CD4-positive, CD25-positive, alpha-beta regulatory T cell (primary cell): ENCODE measurements at regions not wholly inside any gene's neighbourhood (a gene's known extent, or its start where the extent isn't known, plus 50 kb on each side); places are given as distances from the start of the nearest gene placed in this dataset.

Experiments
- ATAC-seq, 2 donors: fragments of 150-1000 bp; cut with Tn5 transposase; one replicate each; pipeline ENCODE4 v1.10.0; 2021; ENCODE audit warnings: low read depth in 2 of 2, moderate number of reproducible peaks in 2 of 2, moderate library complexity in 1 of 2
- DNase-seq, 3 donors: peaks; one replicate each; pipeline versions ENCODE4 v3.0.0 to v3.0.0-alpha.2; 2012 to 2022; ENCODE audit warnings: mixed read lengths in 1 of 3
- H3K27ac ChIP-seq: one replicate; pipeline ENCODE4 v1.7.0; 2013; ENCODE audit warnings: mild to moderate bottlenecking, low read length; ENCODE audit not compliant: insufficient read depth, poor library complexity, severe bottlenecking
- H3K27me3 ChIP-seq: one replicate; pipeline ENCODE4 v1.7.0; 2013; ENCODE audit warnings: low read length; ENCODE audit not compliant: control insufficient read depth, insufficient read depth
- H3K36me3 ChIP-seq: one replicate; pipeline ENCODE4 v1.7.0; 2013; ENCODE audit warnings: mild to moderate bottlenecking, low read length, moderate library complexity; ENCODE audit not compliant: control insufficient read depth, insufficient read depth
- H3K4me1 ChIP-seq: 2 replicates; pipeline ENCODE4 v1.7.0; 2013; ENCODE audit warnings: mild to moderate bottlenecking, low read length; ENCODE audit not compliant: insufficient read depth, control insufficient read depth, poor library complexity, severe bottlenecking
- H3K4me3 ChIP-seq: one replicate; pipeline ENCODE4 v1.7.0; 2013; ENCODE audit warnings: low read depth, mild to moderate bottlenecking, low read length, moderate library complexity
- H3K9me3 ChIP-seq, 2 experiments: 1 replicate in 1 of 2; 2 replicates in 1 of 2; pipeline ENCODE4 v1.7.0; 2013; ENCODE audit warnings: low read length in 2 of 2, mild to moderate bottlenecking in 1 of 2, moderate library complexity in 1 of 2; ENCODE audit not compliant: control insufficient read depth in 2 of 2
- H3K27ac Mint-ChIP-seq, 3 donors: one replicate each; pipeline ENCODE4 v1.8.0; 2020 to 2022; ENCODE audit warnings: mild to moderate bottlenecking in 3 of 3, mixed read lengths in 3 of 3, moderate library complexity in 2 of 3
- H3K27me3 Mint-ChIP-seq: one replicate; pipeline ENCODE4 v1.8.0; 2022; ENCODE audit warnings: mild to moderate bottlenecking, mixed read lengths
- H3K36me3 Mint-ChIP-seq: one replicate; pipeline ENCODE4 v1.8.0; 2020; ENCODE audit warnings: mixed read lengths
- H3K4me1 Mint-ChIP-seq, 4 donors: one replicate each; pipeline ENCODE4 v1.8.0; 2020 to 2022; ENCODE audit warnings: mixed read lengths in 4 of 4, mild to moderate bottlenecking in 1 of 4
- H3K4me3 Mint-ChIP-seq, 4 donors: one replicate each; pipeline ENCODE4 v1.8.0; 2020 to 2022; ENCODE audit warnings: mild to moderate bottlenecking in 4 of 4, mixed read lengths in 4 of 4, moderate library complexity in 3 of 4
- H3K9me3 Mint-ChIP-seq, 7 donors: one replicate each; pipeline ENCODE4 v1.8.0; 2020 to 2022; ENCODE audit warnings: mixed read lengths in 7 of 7, mild to moderate bottlenecking in 3 of 7, moderate library complexity in 2 of 7

DNA sequence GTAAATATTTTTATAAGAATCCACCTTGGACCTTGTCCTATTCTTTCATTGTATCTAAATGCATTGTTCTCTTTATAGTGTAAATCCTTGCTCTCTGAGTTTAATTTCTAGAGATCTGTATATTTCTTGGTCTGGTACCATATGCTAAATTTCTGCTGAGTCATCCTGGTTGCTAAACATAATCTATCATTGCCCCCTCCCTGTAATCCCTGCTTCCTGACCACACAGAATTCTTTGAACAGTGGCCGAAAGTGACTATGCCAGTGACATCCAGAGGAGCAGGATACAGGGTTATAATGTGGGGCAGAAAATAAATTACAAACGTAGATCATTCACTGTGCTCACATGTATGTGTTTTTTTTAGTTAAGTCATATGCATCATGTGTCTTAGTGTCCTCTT lies 143.1 kb downstream of the DIPK2A start:
- no peaks in the 10 kb centered on the region for H3K36me3 Mint-ChIP-seq
- no peak overlapping the region for H3K27ac ChIP-seq
- H3K4me3 ChIP-seq: no peak overlapping the region
- H3K4me3 Mint-ChIP-seq: no peak overlapping the region
- ATAC-seq: no peak
- peaks cover 0 to 4% (median 0%) of the 10 kb centered on the region in 4 donors for H3K4me1 Mint-ChIP-seq
- H3K27ac Mint-ChIP-seq: no peak overlapping the region
- DNase-seq: no peak
- H3K4me1 ChIP-seq: no peaks in the 10 kb centered on the region
- no peaks in the 10 kb centered on the region for H3K27me3 ChIP-seq
- H3K36me3 ChIP-seq: no peaks in the 10 kb centered on the region
- no peaks in the 10 kb centered on the region for H3K9me3 ChIP-seq
- peaks cover 4% of the 10 kb centered on the region for H3K27me3 Mint-ChIP-seq
- peaks cover 0 to 4% (median 0%) of the 10 kb centered on the region in 7 donors for H3K9me3 Mint-ChIP-seq

- no peak overlapping the region for H3K27ac Mint-ChIP-seq
- ATAC-seq (no peak), DNase-seq (no peak)
- H3K36me3 Mint-ChIP-seq: no peaks in the 10 kb centered on the region
- Histone ChIP-seq H3K4me1 (no peaks in the 10 kb centered on the region), H3K4me3 (no peak overlapping the region), H3K27ac (no peak overlapping the region), H3K9me3 (no peaks in the 10 kb centered on the region), H3K36me3 (no peaks in the 10 kb centered on the region), H3K27me3 (no peaks in the 10 kb centered on the region)
- no peaks in the 10 kb centered on the region for H3K4me1 Mint-ChIP-seq
- peaks cover 0 to 1% (median 0%) of the 10 kb centered on the region in 7 donors for H3K9me3 Mint-ChIP-seq
- no peak overlapping the region for H3K4me3 Mint-ChIP-seq
- H3K27me3 Mint-ChIP-seq: no peaks in the 10 kb centered on the region
Measured at GRCh38 chr3:144119633-144120032, 148.0 kb downstream of the DIPK2A start.

- Mint-ChIP-seq H3K27ac (no peak overlapping the region), H3K4me1 (no peaks in the 10 kb centered on the region), H3K9me3 (peaks cover 0 to 5% (median 2%) of the 10 kb centered on the region in 7 donors), H3K27me3 (peaks cover under 1% of the 10 kb centered on the region), H3K4me3 (no peak overlapping the region), H3K36me3 (no peaks in the 10 kb centered on the region)
- Histone ChIP-seq H3K36me3 (no peaks in the 10 kb centered on the region), H3K4me1 (no peaks in the 10 kb centered on the region), H3K27ac (no peak overlapping the region), H3K9me3 (no peaks in the 10 kb centered on the region), H3K27me3 (no peaks in the 10 kb centered on the region), H3K4me3 (no peak overlapping the region)
- DNase-seq: no peak
- no peak for ATAC-seq
Measured at GRCh38 chr3:144121661-144122060, 150.0 kb downstream of the DIPK2A start.

DNA sequence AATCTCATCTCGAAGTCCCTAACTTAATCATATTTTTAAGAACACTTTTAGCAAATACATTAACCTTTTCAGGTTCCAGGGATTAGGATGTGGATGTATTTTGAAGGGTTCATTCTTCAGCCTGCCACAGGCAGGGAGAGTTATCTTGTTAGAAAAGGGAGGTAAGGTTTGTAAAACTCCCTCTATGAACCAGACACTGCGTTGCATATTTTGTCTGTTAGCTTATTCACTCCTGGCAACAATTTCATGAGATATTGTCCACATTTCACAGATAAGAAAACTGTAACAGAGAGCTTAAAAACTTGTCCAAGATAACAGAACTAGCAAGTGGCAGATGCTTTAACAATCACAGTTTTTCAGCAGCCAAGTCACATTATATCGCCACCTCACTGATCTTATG lies 155.4 kb downstream of the DIPK2A start:
- H3K9me3 Mint-ChIP-seq: peaks cover 0 to 9% (median 4%) of the 10 kb centered on the region in 7 donors
- Histone ChIP-seq H3K4me1 (no peaks in the 10 kb centered on the region), H3K9me3 (no peaks in the 10 kb centered on the region), H3K4me3 (no peak overlapping the region), H3K27ac (no peak overlapping the region), H3K36me3 (no peaks in the 10 kb centered on the region), H3K27me3 (no peaks in the 10 kb centered on the region)
- H3K36me3 Mint-ChIP-seq: no peaks in the 10 kb centered on the region
- peaks cover 4% of the 10 kb centered on the region for H3K27me3 Mint-ChIP-seq
- H3K27ac Mint-ChIP-seq: no peak overlapping the region
- no peak overlapping the region for H3K4me3 Mint-ChIP-seq
- ATAC-seq: no peak
- no peak for DNase-seq
- peaks cover 0 to 2% (median 0%) of the 10 kb centered on the region in 4 donors for H3K4me1 Mint-ChIP-seq

GRCh38 chr3:144127700-144128099 lies 156.1 kb downstream of the DIPK2A start:
- Histone ChIP-seq H3K4me3 (no peak overlapping the region), H3K36me3 (no peaks in the 10 kb centered on the region), H3K4me1 (no peaks in the 10 kb centered on the region), H3K27me3 (no peaks in the 10 kb centered on the region), H3K9me3 (no peaks in the 10 kb centered on the region), H3K27ac (no peak overlapping the region)
- no peak overlapping the region for H3K27ac Mint-ChIP-seq
- peaks cover 0 to 2% (median 0%) of the 10 kb centered on the region in 4 donors for H3K4me1 Mint-ChIP-seq
- no peaks in the 10 kb centered on the region for H3K36me3 Mint-ChIP-seq
- ATAC-seq (no peak), DNase-seq (no peak)
- H3K4me3 Mint-ChIP-seq: no peak overlapping the region
- H3K27me3 Mint-ChIP-seq: peaks cover 4% of the 10 kb centered on the region
- peaks cover 0 to 9% (median 4%) of the 10 kb centered on the region in 7 donors for H3K9me3 Mint-ChIP-seq

GRCh38 chr3:144128108-144128892 lies 156.7 kb downstream of the DIPK2A start:
- Histone ChIP-seq H3K36me3 (no peaks in the 10 kb centered on the region), H3K27ac (no peak overlapping the region), H3K4me1 (no peaks in the 10 kb centered on the region), H3K27me3 (no peaks in the 10 kb centered on the region), H3K9me3 (no peaks in the 10 kb centered on the region), H3K4me3 (no peak overlapping the region)
- Mint-ChIP-seq H3K27me3 (peaks cover 4% of the 10 kb centered on the region), H3K9me3 (peaks cover 0 to 9% (median 4%) of the 10 kb centered on the region in 7 donors), H3K4me1 (peaks cover 0 to 2% (median 0%) of the 10 kb centered on the region in 4 donors), H3K4me3 (no peak overlapping the region), H3K36me3 (no peaks in the 10 kb centered on the region), H3K27ac (no peak overlapping the region)
- no peak for ATAC-seq
- no peak for DNase-seq

GRCh38 chr3:144129536-144130214 lies 158.1 kb downstream of the DIPK2A start:
- no peak overlapping the region for H3K4me3 ChIP-seq
- H3K27me3 ChIP-seq: no peaks in the 10 kb centered on the region
- H3K9me3 ChIP-seq: no peaks in the 10 kb centered on the region
- Mint-ChIP-seq H3K4me1 (peaks cover 0 to 2% (median 0%) of the 10 kb centered on the region in 4 donors), H3K27me3 (peaks cover 4% of the 10 kb centered on the region), H3K4me3 (no peak overlapping the region), H3K9me3 (peaks cover 0 to 9% (median 4%) of the 10 kb centered on the region in 7 donors), H3K36me3 (no peaks in the 10 kb centered on the region), H3K27ac (no peak overlapping the region)
- no peak for ATAC-seq
- no peaks in the 10 kb centered on the region for H3K4me1 ChIP-seq
- H3K36me3 ChIP-seq: no peaks in the 10 kb centered on the region
- no peak for DNase-seq
- no peak overlapping the region for H3K27ac ChIP-seq
